ENCODE measurements at regions not wholly inside any gene's neighbourhood (a gene's known extent, or its start where the extent isn't known, plus 50 kb on each side); places are given as distances from the start of the nearest gene placed in this dataset.
"Not testable (repeated sequence)": the region's sequence is repeated elsewhere in the genome, so short reads cannot be mapped to it uniquely, and the experiment has no call there.

DNA sequence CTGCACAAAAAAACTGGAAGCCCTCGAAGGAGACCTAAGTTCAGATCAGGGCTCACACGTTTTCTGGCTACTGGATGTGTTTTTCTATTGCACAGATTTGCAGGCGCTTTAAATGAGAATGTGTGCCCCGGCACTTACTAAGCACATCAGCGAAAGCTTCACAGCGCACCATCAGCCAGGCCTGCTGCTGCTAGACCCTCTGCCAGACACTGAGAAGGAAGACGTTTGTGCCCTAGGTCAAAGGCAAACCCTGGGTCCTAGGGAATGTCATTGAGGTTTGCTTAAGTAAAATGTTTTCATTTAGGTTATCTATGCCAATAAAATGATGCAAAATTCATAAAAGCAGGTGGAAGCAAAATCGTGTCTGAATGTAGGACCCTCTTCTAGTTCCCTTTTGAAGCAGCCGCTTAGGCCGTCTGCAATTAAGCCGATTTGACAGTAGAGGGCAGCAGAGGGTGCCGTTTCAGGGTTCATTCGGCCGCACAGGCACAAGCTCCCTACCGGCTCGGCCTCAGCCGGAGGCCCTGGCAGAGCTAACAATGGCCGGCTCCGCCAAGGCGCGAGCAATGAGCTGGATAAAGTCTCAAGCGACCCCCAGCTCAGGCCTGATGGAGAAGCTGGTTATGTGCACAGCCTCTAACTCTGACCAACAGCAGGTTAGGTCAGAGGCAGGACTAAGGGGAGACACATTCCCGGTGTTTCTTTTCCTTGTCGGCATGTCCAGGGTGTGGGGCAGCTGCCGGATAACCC lies 107.2 kb upstream of the FOXA2 start:
- DNase-seq = peak; percentile 74

GRCh38 chr20:22692119-22692475 lies 107.7 kb upstream of the FOXA2 start:
- DNase-seq = no peak

DNA sequence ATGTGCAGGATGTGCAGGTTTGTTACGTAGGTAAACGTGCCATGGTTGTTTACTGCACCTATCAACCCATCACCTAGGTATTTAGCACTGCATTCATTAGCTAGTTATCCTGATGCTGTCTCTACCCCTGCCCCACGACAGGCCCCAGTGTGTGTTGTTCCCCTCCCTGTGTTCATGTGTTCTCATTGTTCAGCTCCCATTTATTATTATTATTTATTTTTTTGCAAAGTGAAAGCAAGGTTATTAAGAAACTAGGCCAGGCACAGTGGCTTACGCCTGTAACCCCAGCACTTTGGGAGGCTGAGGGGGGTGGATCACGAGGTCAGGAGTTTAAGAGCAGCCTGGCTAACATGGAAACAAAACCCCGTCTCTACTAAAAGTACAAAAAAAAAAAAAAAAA lies 108.2 kb upstream of the FOXA2 start:
- DNase-seq = not testable (repeated sequence)

GRCh38 chr20:22696759-22697158 lies 112.4 kb upstream of the FOXA2 start:
- no peak for DNase-seq

GRCh38 chr20:22698259-22698842 lies 114.0 kb upstream of the FOXA2 start:
- no peak for DNase-seq

GRCh38 chr20:22699396-22699795 lies 115.0 kb upstream of the FOXA2 start:
- no peak for DNase-seq

GRCh38 chr20:22700367-22700766 lies 116.0 kb upstream of the FOXA2 start:
- DNase-seq = no peak

DNA sequence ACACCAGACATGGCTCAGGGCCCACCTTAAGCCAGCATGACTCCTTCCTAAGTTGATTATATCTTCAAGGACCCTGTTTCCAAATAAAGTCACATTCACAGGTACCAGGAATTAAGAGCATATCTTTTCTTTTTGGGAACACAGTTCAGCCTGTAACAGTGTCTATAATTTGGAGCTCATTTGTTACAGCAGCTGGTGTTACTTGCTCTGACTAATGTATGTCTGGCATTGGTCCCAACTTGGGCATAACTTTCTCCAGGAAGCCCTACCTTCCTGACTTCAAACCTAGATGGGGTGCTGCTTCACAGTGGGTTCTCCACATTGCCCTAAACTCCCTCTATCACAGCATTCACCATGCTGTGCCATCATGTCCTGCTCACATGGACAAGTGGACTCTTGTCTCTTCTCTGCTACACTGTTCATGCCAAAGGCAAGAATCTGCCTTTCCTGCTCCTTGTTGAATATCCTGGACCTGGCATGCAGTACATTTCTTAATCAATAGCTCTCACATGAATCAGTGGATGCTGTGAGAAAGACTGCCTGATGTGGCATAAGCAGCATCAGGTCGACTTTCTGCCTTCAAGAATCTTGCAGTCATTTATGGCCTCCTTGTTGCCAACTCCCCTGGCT lies 117.4 kb upstream of the FOXA2 start:
- DNase-seq = no peak

DNA sequence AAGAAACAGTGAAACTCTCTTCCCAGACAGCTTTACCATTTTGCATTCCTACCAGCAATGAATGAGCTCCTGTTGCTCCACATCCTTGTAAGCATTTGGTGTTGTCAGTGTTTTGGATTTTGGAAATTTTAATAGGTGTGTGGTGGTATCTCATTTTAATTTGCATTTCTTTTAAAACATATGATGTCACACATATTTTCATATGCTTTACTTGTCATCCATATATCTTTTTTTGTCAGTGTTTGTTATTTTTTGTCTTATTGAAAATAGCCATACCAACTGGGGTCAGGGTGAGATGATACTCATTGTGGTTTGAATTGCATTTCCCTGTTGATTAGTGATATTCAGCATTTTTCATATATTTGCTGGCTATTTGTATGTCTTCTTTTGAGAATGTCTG lies 119.5 kb upstream of the FOXA2 start:
- DNase-seq = no peak

DNA sequence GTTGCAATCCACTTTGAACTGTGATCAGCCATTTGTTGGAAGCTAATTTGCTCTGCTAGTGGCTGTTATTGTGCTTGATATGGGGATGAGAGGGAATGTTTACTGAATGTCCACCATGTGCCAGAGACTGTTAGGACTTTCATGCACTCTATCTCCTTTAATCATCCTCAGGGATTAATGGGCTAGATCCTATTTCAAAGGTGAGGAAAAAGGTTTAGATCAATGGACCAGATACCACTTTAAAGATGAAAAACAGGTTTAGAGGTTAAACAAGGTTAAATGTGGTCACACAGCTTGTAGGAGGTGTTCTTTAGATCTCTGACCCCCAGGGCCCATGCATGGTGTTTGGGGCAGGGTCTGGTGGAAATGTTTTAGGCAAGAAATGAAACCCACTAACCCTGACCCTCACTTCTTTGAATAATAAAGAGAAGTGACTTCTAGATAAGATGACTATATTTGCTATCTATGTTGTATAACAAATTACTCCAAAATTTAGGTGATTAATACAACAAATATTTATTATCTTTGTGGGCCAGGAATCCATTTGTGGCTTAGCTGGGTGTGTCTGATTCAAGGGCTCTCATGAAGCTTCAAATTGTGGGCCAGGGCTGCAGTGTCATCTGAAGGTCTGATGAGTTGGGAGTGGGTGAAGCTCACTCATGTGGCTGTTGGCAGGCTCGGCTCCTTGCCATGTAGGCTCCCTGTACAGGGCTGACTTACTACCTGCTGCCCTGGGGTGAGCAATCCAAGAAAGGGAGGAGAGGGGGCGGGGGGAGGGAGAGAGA lies 127.8 kb upstream of the FOXA2 start:
- DNase-seq = no peak

DNA sequence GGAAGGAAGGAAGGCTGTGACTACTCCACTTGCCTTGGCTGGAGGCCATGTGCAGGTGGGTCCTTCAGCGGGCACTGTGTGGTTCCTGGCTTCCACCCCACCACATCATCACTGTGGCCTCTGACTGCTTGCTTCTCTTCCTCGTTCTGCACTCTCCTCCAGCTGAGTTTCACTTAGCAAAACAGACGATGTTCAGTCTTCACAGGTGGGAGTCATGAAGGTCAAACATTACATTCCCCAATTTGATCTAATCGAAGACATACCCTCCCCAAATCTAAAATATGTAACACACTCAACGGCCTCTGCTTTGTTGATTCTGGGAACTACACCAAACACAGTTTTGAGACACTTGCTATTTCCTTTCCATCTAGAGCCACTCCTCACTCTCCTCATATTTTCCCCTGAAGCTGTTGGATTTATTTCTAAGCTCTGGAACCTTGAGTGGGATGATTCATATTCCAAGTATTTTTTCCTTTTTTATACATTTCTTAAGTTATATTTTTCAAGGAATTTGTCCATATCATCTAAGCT lies 132.5 kb upstream of the FOXA2 start:
- no peak for DNase-seq

DNA sequence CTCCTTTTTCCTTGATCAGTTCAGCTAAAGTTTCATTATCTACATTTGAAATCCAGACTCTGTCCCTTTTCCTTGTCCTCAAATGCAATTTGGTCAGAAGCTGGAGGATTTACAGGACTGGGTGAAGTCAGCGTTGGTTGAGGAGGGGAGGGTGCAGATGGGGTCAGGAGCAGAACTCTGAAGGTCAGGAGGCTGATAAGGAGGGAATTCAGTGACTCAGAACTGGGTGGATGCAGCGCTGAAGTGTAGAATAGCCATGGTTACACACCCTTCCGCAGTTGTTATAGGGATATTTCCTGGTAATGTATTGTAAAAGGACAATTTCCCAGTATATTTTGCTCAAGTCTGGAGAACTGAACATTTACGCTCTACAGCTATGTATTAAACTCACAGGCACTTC lies 133.1 kb upstream of the FOXA2 start:
- DNase-seq = no peak

DNA sequence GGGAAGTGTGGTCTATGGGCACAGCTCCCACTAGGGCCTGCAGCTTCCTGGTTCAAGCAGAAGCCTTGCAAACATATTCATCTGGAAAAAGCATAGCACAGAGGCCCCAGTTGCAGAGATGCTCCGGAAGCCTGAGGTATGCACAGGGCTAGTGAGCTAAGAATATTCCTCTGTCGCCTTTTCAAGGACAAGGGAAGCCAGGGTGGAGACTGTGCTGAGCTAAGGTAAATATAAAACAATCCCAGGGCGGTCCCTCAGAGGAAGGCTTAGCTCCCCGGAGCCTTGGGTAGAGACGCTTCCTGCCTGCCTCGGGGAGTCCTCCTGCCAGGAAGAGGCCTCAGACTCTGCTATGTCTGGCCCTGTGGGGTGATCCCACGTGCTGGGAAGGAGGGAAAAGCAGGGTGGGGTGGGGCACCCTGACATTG lies 134.8 kb upstream of the FOXA2 start:
- no peak for DNase-seq

- DNase-seq = no peak
Measured at GRCh38 chr20:22720206-22720605, 135.8 kb upstream of the FOXA2 start.

DNA sequence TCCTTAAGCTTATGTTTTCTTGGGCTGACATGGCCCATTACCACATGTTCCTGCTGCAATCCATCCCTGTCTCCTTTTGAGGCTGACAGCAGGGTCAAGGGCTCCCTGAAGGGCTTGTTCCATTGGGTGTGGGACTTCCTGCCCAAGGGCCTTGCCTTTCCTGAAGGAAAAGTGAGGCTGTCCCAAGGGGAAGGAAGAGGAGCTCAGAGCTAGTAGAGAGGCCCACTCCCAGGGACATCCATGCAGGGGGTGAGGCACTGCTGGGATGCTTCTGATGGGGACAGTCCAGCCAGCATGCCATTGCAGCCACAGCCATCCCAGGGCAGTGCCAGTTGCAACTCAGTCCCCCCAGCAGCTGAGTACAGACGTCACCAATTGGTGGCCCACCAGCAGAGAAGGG lies 138.4 kb upstream of the FOXA2 start:
- DNase-seq = no peak

DNA sequence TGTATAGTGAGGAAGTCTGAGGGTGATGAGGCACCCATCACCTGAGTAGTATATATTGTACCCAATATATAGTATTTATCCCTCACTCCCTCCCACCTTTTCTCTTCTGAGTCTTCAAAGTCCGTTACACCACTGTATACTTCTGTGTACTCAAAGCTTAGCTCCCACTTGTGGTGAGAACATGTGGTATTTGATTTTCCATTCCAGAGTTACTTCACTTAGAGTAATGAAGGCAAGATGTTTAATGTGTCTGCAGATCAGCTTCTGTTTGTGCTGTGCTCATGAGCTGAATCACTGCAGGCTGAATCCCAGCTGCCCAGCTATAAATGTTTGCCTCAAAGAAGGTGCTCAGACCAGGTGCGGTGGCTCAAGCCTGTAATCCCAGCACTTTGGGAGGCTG lies 139.3 kb upstream of the FOXA2 start:
- DNase-seq = no peak

- DNase-seq = no peak
Measured at GRCh38 chr20:22728146-22728745, 143.9 kb upstream of the FOXA2 start.

GRCh38 chr20:22729180-22729579 lies 144.8 kb upstream of the FOXA2 start:
- DNase-seq = no peak

DNA sequence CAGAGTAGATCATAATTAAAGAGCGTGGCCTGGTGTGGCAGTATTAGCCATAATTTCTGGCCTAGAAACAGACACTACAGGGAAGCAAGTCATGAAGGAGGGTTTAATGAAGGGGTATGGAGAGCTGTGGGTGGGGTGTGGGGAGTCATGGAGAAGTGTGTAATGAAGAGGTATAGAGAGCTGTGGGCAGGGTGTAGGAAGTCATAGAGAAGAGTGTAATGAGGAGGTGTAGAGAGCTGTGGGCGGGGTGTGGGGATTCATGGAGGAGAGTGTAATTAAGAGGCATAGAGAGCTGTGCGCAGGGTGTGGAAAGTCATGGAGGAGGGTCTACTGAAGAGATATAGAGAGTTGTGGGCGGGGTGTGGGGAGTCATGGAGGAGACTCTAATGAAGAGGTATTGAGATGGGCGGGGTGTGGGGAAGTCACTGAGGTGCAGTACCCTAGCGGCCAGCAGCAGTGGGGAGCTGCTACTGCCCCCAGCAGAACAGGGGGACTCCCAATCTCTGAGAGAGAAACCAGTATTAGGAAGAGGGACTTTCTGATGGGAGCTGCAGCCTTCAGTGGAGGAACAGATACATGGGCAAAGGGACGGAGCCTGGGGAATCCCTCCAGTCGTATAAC lies 145.4 kb upstream of the FOXA2 start:
- DNase-seq = no peak

DNA sequence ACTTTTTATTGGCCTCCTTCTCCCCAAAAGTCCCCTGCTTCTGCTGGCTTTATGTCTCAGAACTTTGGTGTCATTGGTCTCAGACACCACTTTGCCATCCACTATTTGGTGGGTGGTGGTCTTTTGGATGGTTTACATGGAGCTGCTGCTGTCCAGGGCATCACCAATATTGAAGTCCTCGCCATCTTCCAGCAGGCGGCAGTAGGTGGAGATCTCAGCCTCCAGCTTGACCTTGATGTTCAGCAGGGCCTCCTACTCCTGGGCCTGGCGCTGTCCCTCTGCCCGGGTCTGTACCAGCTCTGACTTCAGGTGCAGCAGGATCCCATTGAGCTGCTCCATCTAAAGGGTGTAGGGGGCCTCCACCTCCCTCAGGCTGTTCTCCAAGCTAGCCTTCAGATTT lies 148.4 kb upstream of the FOXA2 start:
- DNase-seq = no peak

- DNase-seq = not testable (repeated sequence)
Measured at GRCh38 chr20:22734946-22735647, 150.7 kb upstream of the FOXA2 start.

Data from right kidney (tissue), 1 donor.